NCI-H1694 treated with DMSO at 0.1 percent for 48 hours (cell line): ENCODE measurements at regions not wholly inside any gene's neighbourhood (a gene's known extent, or its start where the extent isn't known, plus 50 kb on each side); places are given as distances from the start of the nearest gene placed in this dataset.
"Not testable (repeated sequence)": the region's sequence is repeated elsewhere in the genome, so short reads cannot be mapped to it uniquely, and the experiment has no call there.

ENCODE experiments used
- DNase-seq: peaks from one replicate; lab custom pipeline; 2025; lab: John Stamatoyannopoulos, UW

- DNase-seq: no peak
Observed at GRCh38 chr18:75745147-75745546, 317.6 kb upstream of the SMIM21 start.

- no peak for DNase-seq
Observed at GRCh38 chr18:75742516-75742915, 315.0 kb upstream of the SMIM21 start.

GRCh38 chr18:75739682-75740081, 312.2 kb upstream of the SMIM21 start:
- DNase-seq: no peak

GRCh38 chr18:75735291-75735690, 307.8 kb upstream of the SMIM21 start:
- DNase-seq: no peak

GRCh38 chr18:75730249-75730648, 302.7 kb upstream of the SMIM21 start:
- no peak for DNase-seq

GRCh38 chr18:75728621-75729020, 301.1 kb upstream of the SMIM21 start:
- DNase-seq: no peak

GRCh38 chr18:75727456-75727855, 300.0 kb upstream of the SMIM21 start:
- DNase-seq: peak; percentile 31

- no peak for DNase-seq
Observed at GRCh38 chr18:75723521-75724340, 296.2 kb upstream of the SMIM21 start.

GRCh38 chr18:75714766-75715165, 287.3 kb upstream of the SMIM21 start:
- no peak for DNase-seq

- DNase-seq: not testable (repeated sequence)
Observed at GRCh38 chr18:75712124-75712867, 284.8 kb upstream of the SMIM21 start.

- DNase-seq: no peak
Observed at GRCh38 chr18:75700561-75700960, 273.1 kb upstream of the SMIM21 start.

GRCh38 chr18:75698861-75699260, 271.4 kb upstream of the SMIM21 start:
- no peak for DNase-seq

- DNase-seq: no peak
Observed at GRCh38 chr18:75697493-75697892, 270.0 kb upstream of the SMIM21 start.

- no peak for DNase-seq
Observed at GRCh38 chr18:75696391-75696790, 268.9 kb upstream of the SMIM21 start.

GRCh38 chr18:75694292-75694691, 266.8 kb upstream of the SMIM21 start:
- no peak for DNase-seq

- DNase-seq: no peak
Observed at GRCh38 chr18:75691483-75691882, 264.0 kb upstream of the SMIM21 start.

- not testable (repeated sequence) for DNase-seq
Observed at GRCh38 chr18:75690283-75690682, 262.8 kb upstream of the SMIM21 start.

- no peak for DNase-seq
Observed at GRCh38 chr18:75687626-75688025, 260.1 kb upstream of the SMIM21 start.

GRCh38 chr18:75683426-75683825, 255.9 kb upstream of the SMIM21 start:
- no peak for DNase-seq

GRCh38 chr18:75681538-75682115, 254.1 kb upstream of the SMIM21 start:
- DNase-seq: no peak

GRCh38 chr18:75679331-75679730, 251.8 kb upstream of the SMIM21 start:
- no peak for DNase-seq

GRCh38 chr18:75678627-75679026, 251.1 kb upstream of the SMIM21 start:
- no peak for DNase-seq
